ENCODE measurements at regions not wholly inside any gene's neighbourhood (a gene's known extent, or its start where the extent isn't known, plus 50 kb on each side); places are given as distances from the start of the nearest gene placed in this dataset.

DNA sequence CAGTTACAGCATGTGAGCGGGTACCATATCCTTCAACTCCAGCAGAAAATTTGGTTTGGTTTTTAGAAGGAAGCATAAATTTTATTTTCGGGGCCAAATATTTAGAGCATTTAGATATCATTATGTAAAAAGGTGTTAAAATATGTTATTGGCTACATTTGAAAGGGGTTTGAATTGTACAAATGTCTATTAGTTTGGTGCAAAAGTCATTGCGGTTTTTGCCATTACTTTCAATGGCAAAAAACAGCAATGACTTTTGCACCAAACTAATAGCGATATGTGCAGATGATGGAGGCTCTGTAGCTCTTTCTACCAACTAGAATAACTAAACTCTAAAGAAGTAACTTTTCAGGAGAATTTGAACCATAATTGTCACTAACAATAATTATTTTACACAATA is 1666.2 kb upstream of the SLC39A10 start:
- TF ChIP-seq, protein P1, sequence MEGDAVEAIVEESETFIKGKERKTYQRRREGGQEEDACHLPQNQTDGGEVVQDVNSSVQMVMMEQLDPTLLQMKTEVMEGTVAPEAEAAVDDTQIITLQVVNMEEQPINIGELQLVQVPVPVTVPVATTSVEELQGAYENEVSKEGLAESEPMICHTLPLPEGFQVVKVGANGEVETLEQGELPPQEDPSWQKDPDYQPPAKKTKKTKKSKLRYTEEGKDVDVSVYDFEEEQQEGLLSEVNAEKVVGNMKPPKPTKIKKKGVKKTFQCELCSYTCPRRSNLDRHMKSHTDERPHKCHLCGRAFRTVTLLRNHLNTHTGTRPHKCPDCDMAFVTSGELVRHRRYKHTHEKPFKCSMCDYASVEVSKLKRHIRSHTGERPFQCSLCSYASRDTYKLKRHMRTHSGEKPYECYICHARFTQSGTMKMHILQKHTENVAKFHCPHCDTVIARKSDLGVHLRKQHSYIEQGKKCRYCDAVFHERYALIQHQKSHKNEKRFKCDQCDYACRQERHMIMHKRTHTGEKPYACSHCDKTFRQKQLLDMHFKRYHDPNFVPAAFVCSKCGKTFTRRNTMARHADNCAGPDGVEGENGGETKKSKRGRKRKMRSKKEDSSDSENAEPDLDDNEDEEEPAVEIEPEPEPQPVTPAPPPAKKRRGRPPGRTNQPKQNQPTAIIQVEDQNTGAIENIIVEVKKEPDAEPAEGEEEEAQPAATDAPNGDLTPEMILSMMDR (conservative IDR thresholded peaks at IDR 0.05; ENCODE audit: low read depth, low read length) = no peak
- TF ChIP-seq EZH2 (IDR thresholded peaks at IDR 0.05; ENCODE audit: low read length, unreplicated experiment) = no peak
- no peak for TF ChIP-seq EZH2phosphoT487 (IDR thresholded peaks at IDR 0.05; ENCODE audit: borderline replicate concordance, low read length)
